H9 (cell line): ENCODE measurements at regions not wholly inside any gene's neighbourhood (a gene's known extent, or its start where the extent isn't known, plus 50 kb on each side); places are given as distances from the start of the nearest gene placed in this dataset.

ENCODE experiments used
- DNase-seq: peaks from one replicate; pipeline ENCODE4 v3.0.0-alpha.2; 2017
- H2AFZ ChIP-seq: one replicate; pipeline ENCODE4 v1.6.1; 2013; ENCODE audit warnings: mild to moderate bottlenecking, low read length, control low read depth, moderate library complexity
- H2AK5ac ChIP-seq: 2 replicates; pipeline ENCODE4 v1.6.1; 2013; ENCODE audit warnings: low read length, control low read depth, mixed read lengths; ENCODE audit not compliant: insufficient read length
- H2BK120ac ChIP-seq: one replicate; pipeline ENCODE4 v1.6.1; 2013; ENCODE audit warnings: low read depth, mild to moderate bottlenecking, low read length, control low read depth, inconsistent platforms; ENCODE audit not compliant: poor library complexity, severe bottlenecking
- H2BK12ac ChIP-seq: 2 replicates; pipeline ENCODE4 v1.6.1; 2013; ENCODE audit warnings: low read length, control low read depth, mixed read lengths, low read depth; ENCODE audit not compliant: insufficient read length
- H2BK15ac ChIP-seq: 2 replicates; pipeline ENCODE4 v1.6.1; 2013; ENCODE audit warnings: low read depth, low read length, control low read depth
- H2BK20ac ChIP-seq: one replicate; pipeline ENCODE4 v1.6.1; 2013; ENCODE audit warnings: low read depth, mild to moderate bottlenecking, low read length, control low read depth, inconsistent platforms; ENCODE audit not compliant: poor library complexity, severe bottlenecking
- H2BK5ac ChIP-seq: 2 replicates; pipeline ENCODE4 v1.6.1; 2013; ENCODE audit warnings: low read length, control low read depth, mixed read lengths; ENCODE audit not compliant: insufficient read length
- H3K14ac ChIP-seq: 2 replicates; pipeline ENCODE4 v1.6.1; 2013; ENCODE audit warnings: low read length, control low read depth; ENCODE audit not compliant: insufficient read depth
- H3K18ac ChIP-seq: 2 replicates; pipeline ENCODE4 v1.6.1; 2013; ENCODE audit warnings: low read depth, mild to moderate bottlenecking, mixed read lengths, low read length, control low read depth; ENCODE audit not compliant: insufficient read length
- H3K23ac ChIP-seq: 2 replicates; pipeline ENCODE4 v1.6.1; 2013; ENCODE audit warnings: low read length, control low read depth, mixed read lengths, low read depth; ENCODE audit not compliant: insufficient read length
- H3K23me2 ChIP-seq: 2 replicates; pipeline ENCODE4 v1.6.1; 2013; ENCODE audit warnings: low read depth, mild to moderate bottlenecking, mixed read lengths, low read length, control low read depth; ENCODE audit not compliant: insufficient read length, poor library complexity, severe bottlenecking
- H3K27ac ChIP-seq: 2 replicates; pipeline ENCODE4 v1.5.1; 2013; ENCODE audit warnings: low read length, control low read depth, mixed read lengths, low read depth; ENCODE audit not compliant: insufficient read length
- H3K27me3 ChIP-seq: 2 replicates; pipeline ENCODE4 v1.6.1; 2013; ENCODE audit warnings: low read length, control low read depth, inconsistent platforms; ENCODE audit not compliant: insufficient read depth
- H3K4ac ChIP-seq: 2 replicates; pipeline ENCODE4 v1.6.1; 2013; ENCODE audit warnings: low read depth, mild to moderate bottlenecking, control low read depth, inconsistent platforms, low read length, moderate library complexity
- H3K4me1 ChIP-seq: 2 replicates; pipeline ENCODE4 v1.6.1; 2013; ENCODE audit warnings: low read length, control low read depth, inconsistent platforms; ENCODE audit not compliant: insufficient read depth
- H3K4me2 ChIP-seq: 2 replicates; pipeline ENCODE4 v1.6.1; 2013; ENCODE audit warnings: low read length, control low read depth, mixed read lengths; ENCODE audit not compliant: insufficient read length, insufficient read depth
- H3K56ac ChIP-seq: 2 replicates; pipeline ENCODE4 v1.6.1; 2013; ENCODE audit warnings: low read depth, mild to moderate bottlenecking, mixed read lengths, low read length, control low read depth; ENCODE audit not compliant: insufficient read length
- H3K79me1 ChIP-seq: 2 replicates; pipeline ENCODE4 v1.6.1; 2013; ENCODE audit warnings: low read depth, mild to moderate bottlenecking, moderate library complexity, low read length, control low read depth, inconsistent platforms; ENCODE audit not compliant: insufficient read depth, poor library complexity, severe bottlenecking
- H3K79me2 ChIP-seq: 2 replicates; pipeline ENCODE4 v1.6.1; 2013; ENCODE audit warnings: low read length, control low read depth, inconsistent platforms; ENCODE audit not compliant: insufficient read depth
- H3K9ac ChIP-seq: 2 replicates; pipeline ENCODE4 v1.6.1; 2013; ENCODE audit warnings: low read length, control low read depth, mixed read lengths; ENCODE audit not compliant: insufficient read length; ENCODE audit errors: extremely low read depth
- H3K9me3 ChIP-seq: one replicate; pipeline ENCODE4 v1.6.1; 2013; ENCODE audit warnings: low read depth, low read length, inconsistent platforms; ENCODE audit not compliant: control insufficient read depth
- H3T11ph ChIP-seq: one replicate; pipeline ENCODE4 v1.6.1; 2013; ENCODE audit warnings: mild to moderate bottlenecking, low read length, control low read depth, inconsistent platforms
- H4K20me1 ChIP-seq: one replicate; pipeline ENCODE4 v1.6.1; 2013; ENCODE audit not compliant: control insufficient read depth, insufficient read length, insufficient read depth
- H4K5ac ChIP-seq: 2 replicates; pipeline ENCODE4 v1.6.1; 2013; ENCODE audit warnings: low read depth, mild to moderate bottlenecking, mixed read lengths, low read length, control low read depth; ENCODE audit not compliant: insufficient read length
- H4K8ac ChIP-seq: replicated peaks from 2 replicates; pipeline ENCODE4 v1.6.1; 2013; ENCODE audit warnings: low read length, control low read depth, mixed read lengths, low read depth; ENCODE audit not compliant: insufficient read length
- H4K91ac ChIP-seq: 2 replicates; pipeline ENCODE4 v1.6.1; 2013; ENCODE audit warnings: low read depth, mild to moderate bottlenecking, moderate library complexity, mixed read lengths, low read length, control low read depth; ENCODE audit not compliant: insufficient read length
- H3K27ac Mint-ChIP-seq, 3 experiments: 2 replicates in 2 of 3; 3 replicates in 1 of 3; pipeline ENCODE4 v1.8.0; 2020 to 2021; ENCODE audit warnings: mixed read lengths in 3 of 3, mild to moderate bottlenecking in 1 of 3, moderate library complexity in 1 of 3
- H3K27me3 Mint-ChIP-seq: 2 replicates; pipeline ENCODE4 v1.8.0; 2021; ENCODE audit warnings: low read depth, mild to moderate bottlenecking, moderate library complexity, mixed read lengths
- H3K36me3 Mint-ChIP-seq, 3 experiments: 2 replicates in 2 of 3; 3 replicates in 1 of 3; pipeline ENCODE4 v1.8.0; 2020 to 2021; ENCODE audit warnings: low read depth in 3 of 3, mixed read lengths in 3 of 3; ENCODE audit not compliant: insufficient read depth in 1 of 3
- H3K4me1 Mint-ChIP-seq, 2 experiments: 2 replicates each; pipeline ENCODE4 v1.8.0; 2020; ENCODE audit warnings: mixed read lengths in 2 of 2
- H3K4me3 Mint-ChIP-seq, 2 experiments: 2 replicates in 1 of 2; 3 replicates in 1 of 2; pipeline ENCODE4 v1.8.0; 2020 to 2021; ENCODE audit warnings: mild to moderate bottlenecking in 2 of 2, mixed read lengths in 2 of 2, moderate library complexity in 1 of 2
- H3K9me3 Mint-ChIP-seq, 2 experiments: 2 replicates in 1 of 2; 3 replicates in 1 of 2; pipeline ENCODE4 v1.8.0; 2020; ENCODE audit warnings: mild to moderate bottlenecking in 2 of 2, mixed read lengths in 2 of 2, moderate library complexity in 1 of 2
- WGBS: extraction: QIAGEN DNeasy Blood & Tissue Kit; methylation state at CpG from one replicate; pipeline ENCODE4 v1.1.7; 2013; ENCODE audit warnings: missing lambda C conversion rate, low lambda C conversion rate, mixed read lengths; ENCODE audit not compliant: insufficient read length; ENCODE audit errors: extremely low coverage; 5-methylcytosine and 5-hydroxymethylcytosine counted together
- TF ChIP-seq, protein P1 (sequence below): fragments of 200-600 bp; sonication (generic); conservative IDR thresholded peaks from 3 replicates; pipeline ENCODE4 v1.8.0; 2021; ENCODE audit warnings: antibody characterized with exemption, mild to moderate bottlenecking

- Histone ChIP-seq H3K56ac (no peak overlapping the region), H2BK12ac (no peak overlapping the region), H2BK120ac (no peak overlapping the region), H3K9me3 (no peaks in the 10 kb centered on the region), H4K5ac (no peak overlapping the region), H3K23ac (no peak overlapping the region), H3K18ac (no peak overlapping the region), H2AFZ (no peak overlapping the region), H3K27ac (no peak overlapping the region), H4K8ac (no peak overlapping the region), H3K79me1 (no peaks in the 10 kb centered on the region), H3K14ac (no peak overlapping the region), H2AK5ac (no peak overlapping the region), H3T11ph (no peak overlapping the region), H3K27me3 (no peaks in the 10 kb centered on the region), H3K79me2 (no peaks in the 10 kb centered on the region), H3K4me2 (no peak overlapping the region), H4K91ac (no peak overlapping the region), H3K23me2 (no peaks in the 10 kb centered on the region), H2BK15ac (no peak overlapping the region), H4K20me1 (no peaks in the 10 kb centered on the region), H2BK20ac (no peak overlapping the region), H3K4me1 (no peaks in the 10 kb centered on the region), H3K4ac (no peak overlapping the region), H2BK5ac (no peak overlapping the region), H3K9ac (no peak overlapping the region)
- Mint-ChIP-seq H3K4me1 (0 out of 4 replicates have a peak, but pooled peaks cover 0 to 4% of the 10 kb centered on the region in 2 experiments), H3K4me3 (no peak overlapping the region), H3K27ac (no peak overlapping the region), H3K36me3 (no peaks in the 10 kb centered on the region), H3K27me3 (no peaks in the 10 kb centered on the region), H3K9me3 (no peaks in the 10 kb centered on the region; a peak in 1 of 5 replicates)
- no CpG with 5 or more reads among the region's 4 CpGs for WGBS
- TF ChIP-seq, protein P1, sequence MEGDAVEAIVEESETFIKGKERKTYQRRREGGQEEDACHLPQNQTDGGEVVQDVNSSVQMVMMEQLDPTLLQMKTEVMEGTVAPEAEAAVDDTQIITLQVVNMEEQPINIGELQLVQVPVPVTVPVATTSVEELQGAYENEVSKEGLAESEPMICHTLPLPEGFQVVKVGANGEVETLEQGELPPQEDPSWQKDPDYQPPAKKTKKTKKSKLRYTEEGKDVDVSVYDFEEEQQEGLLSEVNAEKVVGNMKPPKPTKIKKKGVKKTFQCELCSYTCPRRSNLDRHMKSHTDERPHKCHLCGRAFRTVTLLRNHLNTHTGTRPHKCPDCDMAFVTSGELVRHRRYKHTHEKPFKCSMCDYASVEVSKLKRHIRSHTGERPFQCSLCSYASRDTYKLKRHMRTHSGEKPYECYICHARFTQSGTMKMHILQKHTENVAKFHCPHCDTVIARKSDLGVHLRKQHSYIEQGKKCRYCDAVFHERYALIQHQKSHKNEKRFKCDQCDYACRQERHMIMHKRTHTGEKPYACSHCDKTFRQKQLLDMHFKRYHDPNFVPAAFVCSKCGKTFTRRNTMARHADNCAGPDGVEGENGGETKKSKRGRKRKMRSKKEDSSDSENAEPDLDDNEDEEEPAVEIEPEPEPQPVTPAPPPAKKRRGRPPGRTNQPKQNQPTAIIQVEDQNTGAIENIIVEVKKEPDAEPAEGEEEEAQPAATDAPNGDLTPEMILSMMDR = no peak
- no peak for DNase-seq
Observed at GRCh38 chr4:27985522-27985921, 1124.9 kb downstream of the STIM2 start.
